DND-41 (cell line): ENCODE measurements at regions not wholly inside any gene's neighbourhood (a gene's known extent, or its start where the extent isn't known, plus 50 kb on each side); places are given as distances from the start of the nearest gene placed in this dataset.
A peak's percentile ranks its signal among the peaks of the same experiment; 100 is the strongest.

Source experiments
- ATAC-seq: fragments of 200-7000 bp; cut with Tn5 transposase; 3 replicates; pipeline ENCODE4 v1.9.1; 2021; ENCODE audit warnings: low read depth; ENCODE audit not compliant: insufficient read depth
- DNase-seq: peaks from one replicate; pipeline ENCODE4 v3.0.0-alpha.2; 2020
- H2AFZ ChIP-seq: 2 replicates; pipeline ENCODE4 v1.6.0; 2012; ENCODE audit warnings: low read depth, low read length
- H3K27ac ChIP-seq: 2 replicates; pipeline ENCODE4 v1.5.1; 2012; ENCODE audit warnings: low read length, inconsistent platforms
- H3K27me3 ChIP-seq: fragments of 200-600 bp; sonication (generic); 2 replicates; pipeline ENCODE4 v1.6.0; 2012; ENCODE audit warnings: low read length, mild to moderate bottlenecking, inconsistent platforms; ENCODE audit not compliant: insufficient read depth, poor library complexity
- H3K36me3 ChIP-seq: 2 replicates; pipeline ENCODE4 v1.5.1; 2012; ENCODE audit warnings: low read length, inconsistent platforms; ENCODE audit not compliant: insufficient read depth
- H3K4me1 ChIP-seq: 2 replicates; pipeline ENCODE4 v1.5.1; 2012; ENCODE audit warnings: mild to moderate bottlenecking, low read length; ENCODE audit not compliant: insufficient read depth
- H3K4me2 ChIP-seq: 2 replicates; pipeline ENCODE4 v1.6.0; 2012; ENCODE audit warnings: mild to moderate bottlenecking, moderate library complexity, low read length, inconsistent platforms; ENCODE audit not compliant: insufficient read depth
- H3K4me3 ChIP-seq, 2 experiments: fragments of 200-600 bp in 1 of 2; shearing (Covaris generic) in 1 of 2; 2 replicates each; pipeline ENCODE4 v1.5.1; 2012 to 2016; ENCODE audit warnings: inconsistent platforms in 2 of 2, low read length in 2 of 2, mild to moderate bottlenecking in 2 of 2, low read depth in 1 of 2, moderate library complexity in 1 of 2
- H3K79me2 ChIP-seq: 2 replicates; pipeline ENCODE4 v1.6.0; 2012; ENCODE audit warnings: low read length, inconsistent platforms; ENCODE audit not compliant: insufficient read depth
- H3K9ac ChIP-seq: 2 replicates; pipeline ENCODE4 v1.6.0; 2012; ENCODE audit warnings: low read depth, mild to moderate bottlenecking, inconsistent platforms, low read length, moderate library complexity
- H3K9me3 ChIP-seq: 2 replicates; pipeline ENCODE4 v1.5.1; 2012; ENCODE audit warnings: low read length, moderate library complexity, mild to moderate bottlenecking, inconsistent platforms; ENCODE audit not compliant: insufficient read depth, severe bottlenecking
- H4K20me1 ChIP-seq: 2 replicates; pipeline ENCODE4 v1.6.0; 2012; ENCODE audit warnings: low read length; ENCODE audit not compliant: insufficient read depth
- EZH2 ChIP-seq: IDR thresholded peaks from 3 replicates; pipeline ENCODE4 v1.6.1; 2012; ENCODE audit warnings: borderline replicate concordance, low read depth, mild to moderate bottlenecking, moderate library complexity, low read length, inconsistent platforms; ENCODE audit not compliant: severe bottlenecking
- TF ChIP-seq, protein P1 (sequence below): IDR thresholded peaks from 2 replicates; pipeline ENCODE4 v1.5.1; 2012; ENCODE audit warnings: borderline replicate concordance, low read length, moderate library complexity, mild to moderate bottlenecking; ENCODE audit not compliant: poor library complexity, severe bottlenecking; ENCODE audit errors: extremely low read depth

DNA sequence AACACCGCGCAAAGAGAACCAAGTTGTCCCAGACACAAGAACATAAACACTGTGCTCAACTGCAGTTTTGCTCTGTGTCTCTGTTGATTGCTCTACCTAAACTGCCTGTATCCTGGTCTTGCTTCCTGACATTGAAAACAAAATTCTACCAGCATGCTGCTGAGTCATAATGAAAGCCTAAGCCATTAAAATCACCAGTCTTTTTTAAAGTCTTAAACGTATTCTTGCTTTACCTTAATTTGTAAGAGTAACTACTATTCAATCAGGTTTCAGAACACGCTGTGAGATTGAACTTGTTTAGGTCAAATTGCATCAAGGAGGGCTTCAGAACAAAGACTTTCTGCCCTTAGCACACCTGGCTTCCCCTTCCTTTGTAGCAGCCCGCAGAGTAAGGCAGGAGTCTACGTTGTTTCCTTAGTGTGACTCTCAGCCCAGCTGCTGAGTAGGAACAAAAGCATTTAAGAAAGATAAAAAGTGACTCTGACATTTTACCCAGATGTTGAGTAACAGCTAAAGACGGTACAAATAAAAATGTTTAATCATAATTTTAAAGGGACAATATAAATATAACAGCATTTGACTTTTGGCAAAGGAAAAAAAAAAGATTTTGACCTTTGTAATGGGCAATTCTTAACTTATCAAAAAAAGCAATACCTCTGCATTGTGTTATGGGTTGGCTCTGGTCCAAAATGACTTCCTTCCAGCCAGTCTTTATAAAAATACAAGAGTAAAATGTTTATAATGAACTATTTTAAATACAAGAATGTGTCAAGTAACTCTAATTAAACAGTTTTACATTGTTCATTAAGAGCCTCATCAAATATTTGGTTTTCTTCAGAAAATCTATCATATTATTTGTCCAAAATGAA lies 186.9 kb upstream of the ADGRL4 start:
- ATAC-seq, result no peak
- no peak overlapping the region for H2AFZ ChIP-seq
- H3K4me2 ChIP-seq, result no peak overlapping the region
- H4K20me1 ChIP-seq, result no peaks in the 10 kb centered on the region
- H3K79me2 ChIP-seq, result no peaks in the 10 kb centered on the region
- H3K36me3 ChIP-seq, result no peaks in the 10 kb centered on the region
- no peak overlapping the region for H3K9ac ChIP-seq
- no peak overlapping the region for H3K4me3 ChIP-seq
- no peaks in the 10 kb centered on the region for H3K27me3 ChIP-seq
- H3K9me3 ChIP-seq, result no peaks in the 10 kb centered on the region
- TF ChIP-seq, protein P1, sequence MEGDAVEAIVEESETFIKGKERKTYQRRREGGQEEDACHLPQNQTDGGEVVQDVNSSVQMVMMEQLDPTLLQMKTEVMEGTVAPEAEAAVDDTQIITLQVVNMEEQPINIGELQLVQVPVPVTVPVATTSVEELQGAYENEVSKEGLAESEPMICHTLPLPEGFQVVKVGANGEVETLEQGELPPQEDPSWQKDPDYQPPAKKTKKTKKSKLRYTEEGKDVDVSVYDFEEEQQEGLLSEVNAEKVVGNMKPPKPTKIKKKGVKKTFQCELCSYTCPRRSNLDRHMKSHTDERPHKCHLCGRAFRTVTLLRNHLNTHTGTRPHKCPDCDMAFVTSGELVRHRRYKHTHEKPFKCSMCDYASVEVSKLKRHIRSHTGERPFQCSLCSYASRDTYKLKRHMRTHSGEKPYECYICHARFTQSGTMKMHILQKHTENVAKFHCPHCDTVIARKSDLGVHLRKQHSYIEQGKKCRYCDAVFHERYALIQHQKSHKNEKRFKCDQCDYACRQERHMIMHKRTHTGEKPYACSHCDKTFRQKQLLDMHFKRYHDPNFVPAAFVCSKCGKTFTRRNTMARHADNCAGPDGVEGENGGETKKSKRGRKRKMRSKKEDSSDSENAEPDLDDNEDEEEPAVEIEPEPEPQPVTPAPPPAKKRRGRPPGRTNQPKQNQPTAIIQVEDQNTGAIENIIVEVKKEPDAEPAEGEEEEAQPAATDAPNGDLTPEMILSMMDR, result no peak
- TF ChIP-seq EZH2, result no peak
- DNase-seq, result peak; percentile 4
- H3K27ac ChIP-seq, result no peak overlapping the region
- H3K4me1 ChIP-seq, result no peaks in the 10 kb centered on the region

DNA sequence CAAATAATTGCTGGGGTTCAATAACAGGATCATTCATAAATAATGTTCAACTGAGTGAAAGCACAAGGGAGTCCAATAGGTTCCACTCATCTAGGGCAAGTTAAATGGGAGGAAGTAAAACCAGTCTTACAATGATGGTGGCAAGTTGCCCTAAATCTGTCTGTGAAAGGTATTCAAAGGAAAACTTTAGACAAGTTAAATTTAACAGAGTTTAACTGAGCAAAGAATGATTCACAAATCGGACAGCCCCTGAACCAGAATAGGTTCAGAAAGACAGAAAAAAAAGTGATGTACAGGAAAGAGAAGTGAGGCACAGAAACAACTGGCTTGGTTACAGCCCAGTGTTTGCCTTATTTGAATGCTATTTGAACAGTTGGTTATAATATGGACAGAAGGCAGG lies 183.5 kb upstream of the ADGRL4 start:
- DNase-seq (no peak), ATAC-seq (no peak)
- Histone ChIP-seq H3K27ac (no peak overlapping the region), H3K79me2 (no peaks in the 10 kb centered on the region), H3K36me3 (no peaks in the 10 kb centered on the region), H3K4me1 (no peaks in the 10 kb centered on the region), H3K4me3 (no peak overlapping the region), H3K9me3 (no peaks in the 10 kb centered on the region), H3K9ac (no peak overlapping the region), H4K20me1 (no peaks in the 10 kb centered on the region), H2AFZ (no peak overlapping the region), H3K27me3 (no peaks in the 10 kb centered on the region), H3K4me2 (no peak overlapping the region)
- TF ChIP-seq, protein P1, result no peak
- TF ChIP-seq EZH2, result no peak

DNA sequence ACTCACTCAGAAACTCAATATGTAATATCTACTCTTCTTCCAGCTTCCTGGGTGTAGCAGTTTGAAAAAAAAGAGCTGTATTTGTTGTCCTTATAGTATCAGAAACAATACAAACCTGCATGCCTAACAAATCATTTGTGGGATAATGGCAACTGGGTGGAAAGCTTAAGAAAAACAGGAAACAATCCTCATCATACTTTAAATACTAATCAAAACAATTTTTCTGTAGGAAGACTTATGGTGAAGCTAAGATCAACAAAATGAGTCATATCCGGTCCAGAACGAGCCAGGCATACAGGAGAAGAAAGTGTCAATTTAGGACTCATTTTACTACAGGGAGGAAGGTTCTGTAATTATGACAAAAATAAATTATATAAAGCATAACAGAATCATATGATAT lies 181.8 kb upstream of the ADGRL4 start:
- Histone ChIP-seq H3K4me2 (no peak overlapping the region), H3K4me3 (no peak overlapping the region), H3K27me3 (no peaks in the 10 kb centered on the region), H2AFZ (no peak overlapping the region), H3K9me3 (no peaks in the 10 kb centered on the region), H4K20me1 (no peaks in the 10 kb centered on the region), H3K9ac (no peak overlapping the region), H3K27ac (no peak overlapping the region), H3K79me2 (no peaks in the 10 kb centered on the region), H3K36me3 (no peaks in the 10 kb centered on the region), H3K4me1 (no peaks in the 10 kb centered on the region)
- ATAC-seq, result no peak
- DNase-seq, result no peak
- TF ChIP-seq, protein P1, result no peak
- TF ChIP-seq EZH2, result no peak
